Left colon (tissue), 2 donors: ENCODE measurements at regions not wholly inside any gene's neighbourhood (a gene's known extent, or its start where the extent isn't known, plus 50 kb on each side); places are given as distances from the start of the nearest gene placed in this dataset.
A peak's percentile ranks its signal among the peaks of the same experiment; 100 is the strongest.

Experiments used
- ATAC-seq: fragments of 200-7000 bp; cut with Tn5 transposase; one replicate; pipeline ENCODE4 v1.9.1; 2020; ENCODE audit warnings: mild to moderate bottlenecking, moderate library complexity
- DNase-seq, 2 donors: peaks; one replicate each; pipeline ENCODE4 v3.0.0-alpha.2; 2020
- intact Hi-C, 2 donors: fragments of 100-400 bp; cut with DNase I in 1 of 2; cut with micrococcal nuclease in 1 of 2; formaldehyde crosslinking; loops; one replicate each; pipeline versions ENCODE4 v1.11.2 to v1.14.0; 2022; cut with DNase I, micrococcal nuclease
- donor health status: DM: no; HTN: no; CAD: no.
- donor health status: DM: yes; HTN: yes; CAD: no.

DNA sequence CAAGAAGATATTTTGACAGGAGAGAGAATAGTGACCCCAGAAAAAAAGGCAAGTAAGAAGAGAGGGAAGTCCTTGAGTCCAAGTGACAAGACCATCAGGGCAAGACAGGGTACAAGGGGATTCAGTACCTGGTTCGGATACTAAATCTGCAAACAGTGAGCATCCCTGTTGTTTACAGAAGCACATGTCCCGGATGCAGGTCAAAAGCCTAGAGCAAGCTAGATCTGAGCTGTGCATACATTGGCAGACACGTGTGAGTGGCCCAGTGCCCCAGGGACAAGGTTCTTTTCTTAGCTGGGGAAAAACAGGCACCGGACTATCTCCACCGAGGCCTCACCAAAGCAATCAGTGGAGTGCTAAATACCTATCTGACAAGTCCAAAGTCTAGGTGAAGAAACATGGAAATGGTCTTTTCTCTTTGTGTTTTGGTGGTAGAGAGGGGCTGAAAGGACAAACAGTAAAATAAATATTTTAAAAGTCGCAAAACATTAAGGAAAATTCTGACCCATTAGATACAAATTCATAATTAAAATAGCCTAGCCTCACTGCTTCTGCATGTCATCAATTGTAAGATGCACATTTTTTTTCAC, 165.2 kb downstream of the SUCLG1 start:
- ATAC-seq = peak; percentile 30
- intact Hi-C loops = no loop called here
- DNase-seq = no peak

DNA sequence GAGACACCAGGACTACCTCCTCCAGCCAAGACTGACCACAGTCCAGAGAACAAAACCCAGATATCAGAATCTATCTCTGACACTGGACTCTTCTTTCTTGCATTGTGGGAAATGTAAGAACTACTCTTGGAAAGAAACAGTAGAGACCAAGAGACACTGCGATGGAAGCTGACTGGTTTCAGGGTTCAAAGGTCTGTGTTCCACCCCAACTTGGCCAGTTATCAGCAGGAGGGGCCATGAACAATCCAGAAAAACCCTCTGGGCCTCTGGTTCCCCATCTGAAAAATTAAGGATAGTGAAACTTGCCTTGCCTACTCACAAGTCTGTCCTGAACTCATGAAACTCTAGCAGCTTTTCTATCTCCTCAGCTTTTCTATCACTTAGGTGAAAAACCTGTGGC, 166.5 kb downstream of the SUCLG1 start:
- ATAC-seq (no peak), DNase-seq (no peak)
- intact Hi-C loops = no loop called here

DNA sequence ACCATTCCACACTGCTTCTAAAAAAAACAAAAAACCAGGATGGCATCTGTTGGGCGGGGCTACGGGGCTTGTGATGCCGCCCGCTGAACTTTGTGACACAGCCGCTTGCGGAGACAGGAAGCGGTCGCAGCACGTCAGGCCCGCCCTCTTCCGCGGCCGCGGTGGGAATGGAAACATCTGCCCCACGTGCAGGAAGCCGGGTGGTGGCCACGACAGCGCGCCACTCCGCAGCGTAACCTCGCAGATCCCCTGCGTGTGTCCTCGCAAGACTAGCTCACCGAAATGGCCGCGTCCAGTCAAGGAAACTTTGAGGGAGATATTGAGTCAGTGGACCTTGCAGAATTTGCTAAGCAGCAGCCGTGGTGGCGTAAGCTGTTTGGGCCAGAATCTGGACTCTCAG, 168.5 kb downstream of the SUCLG1 start:
- no peak for DNase-seq
- intact Hi-C loops = no loop called here
- ATAC-seq = no peak

DNA sequence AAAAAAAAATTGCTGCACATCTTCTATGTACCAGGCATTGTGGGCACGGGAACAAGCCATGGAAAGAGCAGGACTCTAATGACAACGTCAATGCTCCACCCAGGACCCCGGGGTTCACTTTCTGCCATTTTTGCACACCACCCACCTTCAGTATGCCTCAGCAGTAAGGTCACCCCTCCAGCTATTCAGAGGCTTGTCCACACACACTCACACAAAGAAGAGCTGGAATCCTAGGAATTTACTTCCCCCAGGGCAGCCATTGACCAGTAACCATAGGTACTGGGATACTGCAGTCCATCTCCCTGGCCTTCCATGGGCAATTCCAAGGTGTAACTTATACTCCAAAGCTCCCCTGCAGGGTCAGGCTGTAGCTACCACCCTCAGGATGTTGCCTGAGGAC, 170.8 kb downstream of the SUCLG1 start:
- DNase-seq = no peak
- intact Hi-C loops = no loop called here
- no peak for ATAC-seq

DNA sequence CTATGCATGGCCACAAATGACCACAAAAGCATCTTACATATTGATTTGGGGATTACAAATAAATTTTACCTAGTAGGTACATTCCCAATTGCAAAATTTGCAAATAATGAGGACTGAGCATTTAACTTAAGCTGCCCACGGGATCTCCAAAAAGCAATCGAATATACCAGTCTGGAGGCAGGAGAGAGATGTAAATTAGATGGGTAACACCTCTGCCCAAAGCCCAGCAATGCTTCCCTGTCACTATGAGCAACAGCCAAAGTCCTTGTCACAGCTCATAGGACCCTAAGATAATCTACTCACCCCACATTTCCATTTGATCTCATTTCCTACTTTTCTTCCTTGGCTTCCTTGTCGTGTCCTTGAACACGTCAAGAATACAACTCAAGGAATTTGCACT, 172.2 kb downstream of the SUCLG1 start:
- intact Hi-C loops = no loop called here
- no peak for DNase-seq

DNA sequence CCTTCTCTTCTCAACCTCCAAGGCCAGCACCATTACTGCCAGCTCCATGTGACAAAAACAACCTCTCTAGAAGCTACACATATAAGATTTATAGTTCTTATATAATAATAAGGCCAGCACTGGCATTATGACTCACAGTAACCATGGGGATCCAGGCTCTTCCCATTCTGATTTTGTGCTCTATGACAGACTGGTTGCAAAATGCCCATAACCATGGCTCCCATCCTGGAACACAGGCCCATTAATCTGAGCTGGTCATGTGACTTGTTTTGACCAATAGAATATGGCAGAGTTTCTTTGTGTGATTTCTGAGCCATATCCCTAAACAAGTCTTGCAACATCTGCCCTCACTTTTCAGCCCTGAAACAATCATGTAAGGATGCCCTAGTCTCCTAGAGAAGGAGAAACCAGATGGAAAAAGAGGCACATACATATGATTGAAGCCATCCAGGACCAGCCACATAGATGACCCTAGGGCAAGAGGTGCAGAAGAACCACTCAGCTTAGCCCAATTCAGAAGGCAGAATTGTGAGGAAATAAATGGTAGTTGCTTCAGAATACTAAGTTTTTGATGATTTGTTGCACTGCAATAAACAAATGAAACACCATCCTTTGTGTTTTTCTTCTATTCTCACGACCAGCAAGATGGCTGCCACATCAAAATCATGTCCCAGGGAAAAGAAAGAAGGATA, 173.9 kb downstream of the SUCLG1 start:
- ATAC-seq (peak; percentile 20), DNase-seq (no peak)
- intact Hi-C loops = no loop called here

More for the DNA sequence above, 172.2 kb downstream of the SUCLG1 start:
- ATAC-seq = no peak

DNA sequence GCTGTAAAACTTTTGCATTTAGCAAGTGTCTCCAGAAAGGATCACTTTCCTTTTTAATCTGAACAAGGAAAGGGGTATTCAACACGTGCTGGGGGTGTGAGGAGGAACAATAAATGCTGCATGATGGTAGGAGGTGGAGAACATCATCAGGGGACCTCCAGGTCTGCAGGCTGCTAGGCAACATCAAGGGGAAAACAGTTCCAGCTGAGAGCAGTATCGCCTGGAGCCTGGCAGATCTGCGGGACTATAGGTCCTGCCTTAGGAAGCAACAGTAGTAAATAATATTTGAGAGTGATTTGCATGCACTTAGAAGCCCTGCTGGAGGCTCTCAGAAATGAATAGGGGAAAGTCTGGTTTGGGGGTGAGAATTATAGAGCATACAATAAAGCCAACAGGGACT, 175.6 kb downstream of the SUCLG1 start:
- ATAC-seq (no peak), DNase-seq (no peak)
- intact Hi-C loops = no loop called here

DNA sequence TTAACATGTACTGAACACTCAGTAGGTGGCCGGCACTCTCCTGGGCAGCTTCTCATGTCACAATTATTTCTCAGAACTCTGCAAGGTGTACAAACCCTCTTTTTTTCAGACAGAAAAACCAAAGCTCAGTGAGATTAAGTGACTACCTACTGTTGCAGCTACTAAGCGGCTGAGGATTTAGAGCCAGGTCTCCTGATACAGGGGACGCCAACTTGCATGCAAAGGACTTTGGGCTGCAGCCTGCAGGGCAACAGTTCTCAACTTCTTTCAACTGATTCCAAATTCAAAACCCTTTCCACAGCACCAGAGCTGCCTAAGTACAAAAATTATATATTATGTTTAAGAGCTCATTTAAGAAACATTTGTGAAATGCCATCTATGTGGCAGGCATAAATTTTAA, 177.6 kb downstream of the SUCLG1 start:
- no peak for DNase-seq
- intact Hi-C loops = no loop called here
- ATAC-seq = no peak

DNA sequence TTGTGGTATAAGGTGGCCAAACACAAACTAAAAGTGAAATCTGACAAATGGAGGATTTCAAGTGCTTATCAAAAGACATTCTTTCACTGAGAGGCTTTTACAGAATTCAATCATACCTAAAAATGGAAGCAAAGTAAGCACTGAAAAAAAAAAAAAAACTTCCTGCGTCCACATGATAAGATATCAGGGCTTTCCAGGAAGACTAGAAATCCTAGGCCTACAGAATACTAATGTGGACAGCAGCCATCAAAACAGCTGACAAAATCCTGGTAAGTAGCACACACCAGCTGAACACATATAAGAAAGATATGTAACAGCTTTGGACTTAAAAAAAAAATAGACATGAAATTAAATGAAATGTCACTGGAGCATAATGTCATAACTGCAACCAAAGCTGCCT, 178.2 kb downstream of the SUCLG1 start:
- ATAC-seq (no peak), DNase-seq (no peak)
- intact Hi-C loops = no loop called here

DNA sequence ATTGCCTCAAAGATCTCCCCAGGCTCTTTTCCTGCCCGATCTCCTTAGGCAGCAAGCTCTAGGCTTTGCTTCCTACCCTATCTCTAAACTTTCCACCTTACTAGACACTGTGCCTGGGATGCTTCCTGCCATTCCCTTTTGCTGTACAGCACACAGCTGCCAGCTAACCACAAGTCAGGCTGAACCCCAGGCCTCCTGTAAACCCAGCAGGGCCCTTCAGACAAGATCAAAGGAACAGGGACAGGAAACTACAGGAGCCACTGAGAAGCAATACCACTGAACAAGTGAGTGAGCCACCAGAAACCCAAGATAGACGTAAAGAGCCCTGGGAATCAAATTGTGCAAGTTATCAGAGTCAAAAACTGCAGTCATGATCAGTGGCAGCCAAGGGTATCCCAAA, 180.7 kb downstream of the SUCLG1 start:
- DNase-seq = no peak
- intact Hi-C loops = no loop called here
- no peak for ATAC-seq

DNA sequence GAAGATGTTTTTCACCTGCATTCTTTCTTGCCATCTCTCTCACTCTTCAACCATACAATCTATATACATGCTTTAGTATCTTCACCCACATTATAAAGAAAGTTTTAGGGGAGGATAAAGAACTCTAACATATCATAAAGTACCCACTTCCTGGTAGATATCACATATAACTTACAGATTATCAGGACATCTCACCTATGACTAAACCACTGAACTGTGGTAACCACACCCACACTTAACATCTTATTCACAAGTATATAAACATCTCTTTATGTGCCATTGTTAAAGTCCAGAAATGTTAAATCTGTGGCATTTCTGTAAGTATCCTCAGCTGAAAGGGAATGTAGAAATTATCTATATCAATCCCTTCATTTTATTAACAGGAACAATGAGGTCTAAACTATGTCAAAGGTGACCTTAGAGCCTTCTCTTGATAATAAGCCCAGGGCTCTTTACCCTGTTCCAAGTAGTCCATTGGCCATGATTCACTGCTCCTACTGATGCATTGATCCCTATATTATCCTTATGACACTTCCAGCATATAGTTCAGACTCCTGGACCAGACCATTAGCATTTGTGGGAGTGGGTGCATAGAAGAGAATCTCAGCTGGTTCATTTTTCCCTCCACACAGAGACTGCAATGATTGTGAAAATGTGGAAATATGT, 182.4 kb downstream of the SUCLG1 start:
- DNase-seq = no peak

DNA sequence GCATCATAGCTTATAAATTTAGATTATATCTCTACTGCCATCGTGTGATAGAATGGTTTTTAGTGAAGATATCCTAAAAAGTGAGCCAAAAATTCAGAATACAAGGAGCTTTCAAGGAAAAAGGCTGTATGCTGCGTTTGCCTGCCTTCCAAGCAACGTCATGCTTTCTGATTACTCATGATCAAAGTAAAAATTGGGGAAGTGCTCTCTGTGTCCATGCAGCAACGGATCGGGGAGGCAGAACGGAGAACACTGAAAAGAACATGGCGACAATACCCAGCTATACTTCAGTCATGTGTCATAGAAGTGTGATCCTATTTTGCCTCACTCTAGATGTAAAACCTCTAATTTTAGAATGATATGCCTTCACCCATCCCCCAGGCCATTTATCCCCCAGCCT, 185.7 kb downstream of the SUCLG1 start:
- intact Hi-C loops = no loop called here
- DNase-seq = no peak
- ATAC-seq = no peak

More for the DNA sequence above, 182.4 kb downstream of the SUCLG1 start:
- peak; percentile 95 for ATAC-seq
- intact Hi-C loops = no loop called here

DNA sequence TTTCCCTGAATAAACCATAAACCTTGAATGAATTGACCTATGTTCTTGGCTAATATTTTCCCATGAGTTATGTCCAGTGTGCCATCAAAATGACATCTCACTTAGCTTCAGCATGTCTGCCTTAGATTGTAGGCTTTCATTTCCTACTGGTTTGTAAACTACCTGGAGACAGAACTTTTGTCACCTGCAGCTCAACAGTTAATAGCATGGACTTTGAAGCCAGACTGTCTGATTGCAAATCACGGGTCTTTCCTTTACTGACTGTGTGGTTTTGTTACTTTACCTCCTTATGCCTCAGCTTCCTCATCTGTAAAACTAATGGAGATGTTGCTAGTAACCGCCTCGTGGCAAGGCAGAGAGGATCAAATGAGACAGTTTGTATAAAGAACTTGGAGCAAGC, 187.1 kb downstream of the SUCLG1 start:
- intact Hi-C loops = no loop called here
- ATAC-seq (peak; percentile 67), DNase-seq (no peak)

DNA sequence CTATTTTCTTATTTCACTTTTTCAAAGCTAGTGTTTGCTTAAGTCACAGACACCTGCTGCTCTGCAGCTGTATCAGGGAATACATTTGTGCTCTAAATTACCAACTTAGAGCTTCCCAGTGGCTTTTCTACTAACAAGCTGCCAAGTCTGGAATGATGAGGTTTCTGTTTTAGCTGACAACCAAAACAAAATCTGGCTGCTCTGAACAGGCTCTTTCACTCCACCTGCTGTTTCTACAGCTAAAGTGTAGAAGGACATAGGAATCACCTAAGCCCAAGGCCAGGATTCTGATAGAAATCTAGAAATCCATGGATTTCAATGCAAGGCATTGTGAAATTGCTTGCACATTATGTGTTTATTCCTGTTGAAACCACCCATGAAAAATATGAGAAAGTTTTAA, 201.2 kb downstream of the SUCLG1 start:
- intact Hi-C loops = no loop called here
- ATAC-seq (no peak), DNase-seq (no peak)

DNA sequence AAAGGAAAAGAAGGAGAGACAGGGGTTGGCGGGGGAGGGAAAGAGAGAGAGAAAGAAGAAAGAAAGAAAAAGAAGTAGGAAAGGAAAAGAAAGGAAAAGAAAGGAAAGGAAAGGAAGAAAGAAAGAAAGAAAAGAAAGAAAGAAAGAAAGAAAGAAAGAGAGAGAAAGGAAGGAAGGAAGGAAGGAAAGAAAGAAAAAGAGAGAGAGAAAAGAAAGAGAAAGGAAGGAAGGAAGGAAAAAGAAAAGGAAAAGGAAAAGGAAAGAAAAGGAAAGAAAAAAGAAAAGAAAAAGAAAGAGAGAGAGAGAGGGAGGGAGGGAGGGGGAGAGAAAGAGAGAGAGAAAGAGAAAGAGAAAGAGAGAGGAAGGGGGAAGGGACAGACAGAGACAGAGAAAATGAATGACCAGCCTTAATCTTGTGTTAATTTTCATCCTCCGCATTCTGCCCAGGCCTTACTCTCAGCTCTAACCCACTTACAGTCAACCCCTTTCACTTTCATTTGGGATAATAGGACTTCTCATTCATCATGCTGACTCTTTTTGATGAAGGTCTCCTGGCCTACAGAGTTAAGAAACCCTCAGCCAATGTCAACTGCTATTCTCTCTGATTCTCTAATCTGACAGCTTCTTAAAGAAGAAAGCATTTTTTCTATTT, 207.3 kb downstream of the SUCLG1 start:
- no peak for ATAC-seq
- intact Hi-C loops = no loop called here
- no peak for DNase-seq

DNA sequence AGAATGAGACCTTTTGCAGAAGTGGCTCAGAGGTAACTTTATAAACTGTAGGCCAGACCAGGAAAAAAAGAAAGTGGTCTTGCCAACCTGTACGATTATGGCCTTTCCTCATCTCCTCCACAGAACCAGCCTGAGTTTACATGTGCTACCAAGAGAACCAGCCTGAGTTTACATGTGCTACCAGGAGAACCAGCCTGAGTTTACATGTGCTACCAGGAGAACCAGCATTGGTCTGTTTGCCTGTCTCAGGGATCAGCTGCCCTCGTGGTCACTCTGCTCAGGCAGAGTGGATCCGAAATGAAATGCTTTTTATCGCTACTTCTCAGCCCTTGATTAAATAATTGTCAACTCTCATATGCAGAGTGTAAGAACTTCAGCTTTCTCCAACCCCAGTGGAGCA, 209.9 kb downstream of the SUCLG1 start:
- ATAC-seq = no peak
- no peak for DNase-seq
- intact Hi-C loops = no loop called here

DNA sequence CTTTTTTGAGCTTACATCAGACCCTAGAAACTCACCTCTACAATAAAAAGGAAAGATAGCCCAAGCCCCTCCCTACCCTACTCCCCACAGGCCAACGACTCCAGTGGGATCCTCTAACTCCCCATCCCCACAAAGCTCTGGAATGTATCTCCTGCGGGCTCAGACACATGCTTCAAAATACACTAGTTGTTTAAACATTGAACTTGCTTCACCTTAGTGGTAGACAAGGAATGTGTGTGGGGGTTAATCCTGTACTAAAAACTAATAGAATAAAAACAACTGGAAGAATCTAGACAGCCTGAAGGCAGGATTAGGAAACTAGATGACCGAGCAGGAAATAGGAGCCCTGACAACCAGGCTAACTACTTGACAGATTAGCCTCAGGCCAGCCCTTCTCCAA, 211.5 kb downstream of the SUCLG1 start:
- intact Hi-C loops = no loop called here
- DNase-seq (no peak), ATAC-seq (no peak)

DNA sequence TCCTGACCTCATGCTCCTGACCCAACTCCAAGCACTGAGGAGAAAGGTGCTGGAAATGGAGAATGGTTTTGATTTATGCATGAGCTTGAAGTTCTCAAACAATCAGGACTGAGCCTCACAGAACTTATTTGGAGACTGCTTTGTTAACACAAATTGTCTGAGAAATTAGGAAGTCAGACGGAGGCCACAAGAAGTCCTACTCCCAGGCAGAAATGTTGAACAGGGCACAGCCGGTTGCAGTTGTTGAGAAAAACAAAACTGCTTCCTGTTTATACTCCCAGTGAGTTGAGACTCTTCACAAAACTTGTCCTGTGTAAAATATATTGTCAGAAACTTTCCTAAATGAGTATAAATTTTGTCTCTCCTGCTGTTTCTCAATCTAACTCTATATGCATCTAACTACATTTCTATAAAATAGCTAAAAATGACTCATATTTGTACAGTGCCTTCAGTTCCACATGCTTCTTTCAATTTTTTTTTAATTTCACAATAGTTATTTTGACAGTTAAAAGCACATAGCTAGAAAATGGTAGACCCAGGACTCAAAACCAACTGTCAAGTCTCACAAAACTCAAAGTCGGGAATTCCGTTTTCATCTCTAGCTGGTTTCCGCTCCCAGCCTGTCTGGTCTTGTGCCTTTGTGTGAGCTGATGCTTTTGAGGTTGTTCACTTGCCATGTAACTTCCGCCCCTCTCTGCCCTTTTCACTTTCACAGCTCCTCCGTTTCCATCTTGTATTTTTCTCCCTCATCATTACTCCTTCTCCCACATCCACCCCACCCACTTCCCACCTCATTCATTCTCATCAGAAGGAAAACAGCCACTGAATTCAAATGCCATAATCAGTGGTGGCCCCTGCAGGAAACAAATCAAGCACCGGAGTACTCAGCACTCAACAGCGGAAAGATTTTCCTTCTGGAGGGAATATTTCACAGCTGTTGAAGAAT, 215.0 kb downstream of the SUCLG1 start:
- intact Hi-C loops = no loop called here
- DNase-seq (no peak), ATAC-seq (no peak)

DNA sequence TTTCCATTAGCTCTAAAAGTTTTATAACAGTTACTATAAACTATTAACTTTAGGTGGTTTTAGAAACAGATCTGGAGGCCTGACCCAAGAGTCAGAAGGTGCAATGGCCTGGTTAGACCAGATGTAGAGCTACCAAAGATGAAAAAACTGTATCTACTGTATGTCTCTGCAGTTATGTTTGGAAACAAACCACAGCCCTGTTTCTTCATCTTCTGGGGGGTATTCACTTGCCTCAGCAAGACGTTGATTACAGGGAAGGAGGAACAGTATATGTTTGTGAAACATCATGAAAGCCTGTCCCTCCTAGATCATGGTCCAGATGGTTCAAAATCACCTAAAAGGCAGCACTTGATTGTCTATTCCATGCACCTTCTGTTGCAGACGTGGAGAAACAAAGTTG, 220.2 kb downstream of the SUCLG1 start:
- ATAC-seq (no peak), DNase-seq (no peak)
- intact Hi-C loops = no loop called here
